ENCODE measurements at regions not wholly inside any gene's neighbourhood (a gene's known extent, or its start where the extent isn't known, plus 50 kb on each side); places are given as distances from the start of the nearest gene placed in this dataset.
A peak's percentile ranks its signal among the peaks of the same experiment; 100 is the strongest.

DNA sequence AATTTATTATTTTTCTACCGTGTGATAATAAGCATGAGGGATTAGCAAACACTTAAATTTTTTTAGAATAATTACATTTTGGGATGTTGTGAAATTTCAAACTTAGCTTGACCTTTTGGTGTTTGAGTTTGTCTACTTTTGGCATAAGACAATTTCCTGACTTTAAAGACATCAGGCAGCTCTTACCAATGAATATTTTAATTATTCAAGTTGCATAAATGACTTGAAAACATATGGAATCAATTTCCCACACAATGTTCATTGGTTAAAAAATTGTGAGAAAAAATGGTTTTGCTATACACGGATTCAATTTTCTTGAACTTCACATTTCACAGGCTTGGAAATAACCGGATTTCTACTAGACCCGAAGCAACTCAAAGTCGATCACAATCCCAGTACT, 243.4 kb downstream of the IKZF2 start:
- Mint-ChIP-seq H3K4me3 (no peak overlapping the region), H3K36me3 (no peaks in the 10 kb centered on the region), H3K9me3 (no peaks in the 10 kb centered on the region), H3K27me3 (ENCODE audit: insufficient read depth, low read depth) (no peaks in the 10 kb centered on the region), H3K4me1 (peaks cover 10% of the 10 kb centered on the region), H3K27ac (no peak overlapping the region)
- Histone ChIP-seq H3K36me3 (no peaks in the 10 kb centered on the region), H4K20me1 (ENCODE audit: low read depth) (no peaks in the 10 kb centered on the region), H3K9ac (no peak overlapping the region), H3K79me2 (ENCODE audit: low read depth) (no peaks in the 10 kb centered on the region), H3K4me1 (peaks cover 32% of the 10 kb centered on the region), H2AFZ (replicated peaks) (no peak overlapping the region), H3F3A (ENCODE audit: low read depth) (peaks cover 19% of the 10 kb centered on the region), H3K27ac (no peak overlapping the region), H3K4me3 (no peak overlapping the region), H3K9me3 (ENCODE audit: low read depth) (no peaks in the 10 kb centered on the region), H3K27me3 (no peaks in the 10 kb centered on the region), H3K4me2 (no peak overlapping the region)
- DNase-seq (ENCODE audit: low spot score), result no peak
- TF ChIP-seq EZH2 (IDR thresholded peaks at IDR 0.05), result no peak
- TF ChIP-seq, protein P1, sequence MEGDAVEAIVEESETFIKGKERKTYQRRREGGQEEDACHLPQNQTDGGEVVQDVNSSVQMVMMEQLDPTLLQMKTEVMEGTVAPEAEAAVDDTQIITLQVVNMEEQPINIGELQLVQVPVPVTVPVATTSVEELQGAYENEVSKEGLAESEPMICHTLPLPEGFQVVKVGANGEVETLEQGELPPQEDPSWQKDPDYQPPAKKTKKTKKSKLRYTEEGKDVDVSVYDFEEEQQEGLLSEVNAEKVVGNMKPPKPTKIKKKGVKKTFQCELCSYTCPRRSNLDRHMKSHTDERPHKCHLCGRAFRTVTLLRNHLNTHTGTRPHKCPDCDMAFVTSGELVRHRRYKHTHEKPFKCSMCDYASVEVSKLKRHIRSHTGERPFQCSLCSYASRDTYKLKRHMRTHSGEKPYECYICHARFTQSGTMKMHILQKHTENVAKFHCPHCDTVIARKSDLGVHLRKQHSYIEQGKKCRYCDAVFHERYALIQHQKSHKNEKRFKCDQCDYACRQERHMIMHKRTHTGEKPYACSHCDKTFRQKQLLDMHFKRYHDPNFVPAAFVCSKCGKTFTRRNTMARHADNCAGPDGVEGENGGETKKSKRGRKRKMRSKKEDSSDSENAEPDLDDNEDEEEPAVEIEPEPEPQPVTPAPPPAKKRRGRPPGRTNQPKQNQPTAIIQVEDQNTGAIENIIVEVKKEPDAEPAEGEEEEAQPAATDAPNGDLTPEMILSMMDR (IDR thresholded peaks at IDR 0.05), result no peak
- TF ChIP-seq EZH2phosphoT487 (IDR thresholded peaks at IDR 0.05), result no peak

DNA sequence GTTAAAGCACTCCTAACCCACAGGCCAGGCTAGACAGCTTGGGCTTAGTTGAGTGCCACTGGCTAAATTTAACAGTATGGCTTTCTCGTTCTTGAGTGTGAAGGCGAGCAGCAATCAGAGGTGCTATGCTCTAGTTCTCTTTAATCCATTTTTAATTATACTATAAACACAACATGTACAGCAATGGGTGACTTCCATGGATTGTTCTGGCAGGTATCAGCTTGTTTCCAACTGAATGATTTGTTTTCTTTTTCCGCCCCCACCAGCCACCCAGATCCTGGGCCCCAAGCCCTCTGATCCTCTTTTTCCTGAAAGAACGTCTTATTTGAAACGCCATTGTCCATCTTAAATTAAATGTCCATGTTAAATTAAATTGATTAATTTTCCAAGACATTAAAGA, 244.8 kb downstream of the IKZF2 start:
- Mint-ChIP-seq H3K9me3 (no peaks in the 10 kb centered on the region), H3K36me3 (no peaks in the 10 kb centered on the region), H3K4me3 (no peak overlapping the region), H3K27ac (no peak overlapping the region), H3K4me1 (peaks cover 10% of the 10 kb centered on the region), H3K27me3 (ENCODE audit: insufficient read depth, low read depth) (peaks cover 2% of the 10 kb centered on the region)
- Histone ChIP-seq H2AFZ (replicated peaks) (no peak overlapping the region), H3K4me3 (no peak overlapping the region), H3K79me2 (ENCODE audit: low read depth) (no peaks in the 10 kb centered on the region), H3K36me3 (no peaks in the 10 kb centered on the region), H3F3A (ENCODE audit: low read depth) (peaks cover 19% of the 10 kb centered on the region), H3K4me2 (peak overlapping the region; percentile 53), H3K9ac (no peak overlapping the region), H3K27ac (peak overlapping the region; percentile 50), H4K20me1 (ENCODE audit: low read depth) (no peaks in the 10 kb centered on the region), H3K27me3 (no peaks in the 10 kb centered on the region), H3K9me3 (ENCODE audit: low read depth) (no peaks in the 10 kb centered on the region), H3K4me1 (peaks cover 32% of the 10 kb centered on the region)
- TF ChIP-seq, protein P1 (IDR thresholded peaks at IDR 0.05), result no peak
- TF ChIP-seq EZH2phosphoT487 (IDR thresholded peaks at IDR 0.05) (no peak), EZH2 (IDR thresholded peaks at IDR 0.05) (no peak)
- no peak for DNase-seq (ENCODE audit: low spot score)

DNA sequence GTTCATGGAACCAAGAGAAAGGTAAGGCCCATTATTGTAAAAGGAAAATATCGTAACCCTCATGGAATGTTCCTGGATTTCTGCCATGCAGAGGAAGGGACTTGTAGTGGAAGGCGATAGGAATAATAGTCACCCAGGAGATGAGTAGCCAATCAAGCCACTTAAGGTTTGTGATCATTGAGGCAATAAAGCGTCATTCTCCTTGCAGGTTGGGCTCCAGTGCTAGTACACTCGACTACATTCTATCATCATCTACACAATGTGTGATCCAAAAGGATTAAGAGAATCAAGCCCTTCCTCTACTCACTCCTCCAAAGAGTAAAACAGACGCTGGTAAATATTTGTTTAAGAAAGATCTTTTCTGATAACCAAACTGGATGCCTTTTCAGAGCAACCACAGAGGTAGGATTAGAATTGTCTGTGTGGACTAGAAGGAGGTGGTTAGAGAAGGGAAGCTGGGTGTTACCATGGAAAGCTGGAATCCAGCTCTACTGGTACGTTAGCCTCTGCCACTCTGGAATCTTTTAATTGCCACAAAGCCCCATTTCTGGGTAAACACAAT, 245.7 kb downstream of the IKZF2 start:
- Mint-ChIP-seq H3K27ac (peak overlapping the region; percentile 52), H3K4me3 (no peak overlapping the region), H3K4me1 (peaks cover 18% of the 10 kb centered on the region), H3K9me3 (no peaks in the 10 kb centered on the region), H3K27me3 (ENCODE audit: insufficient read depth, low read depth) (peaks cover 2% of the 10 kb centered on the region), H3K36me3 (no peaks in the 10 kb centered on the region)
- Histone ChIP-seq H2AFZ (replicated peaks) (peak overlapping the region; percentile 22), H3K36me3 (no peaks in the 10 kb centered on the region), H3K27ac (peak overlapping the region; percentile 50), H3K9me3 (ENCODE audit: low read depth) (no peaks in the 10 kb centered on the region), H3F3A (ENCODE audit: low read depth) (peaks cover 19% of the 10 kb centered on the region), H3K79me2 (ENCODE audit: low read depth) (no peaks in the 10 kb centered on the region), H3K27me3 (no peaks in the 10 kb centered on the region), H3K9ac (no peak overlapping the region), H3K4me3 (no peak overlapping the region), H3K4me1 (peaks cover 23% of the 10 kb centered on the region), H3K4me2 (peak overlapping the region; percentile 53), H4K20me1 (ENCODE audit: low read depth) (no peaks in the 10 kb centered on the region)
- peak; percentile 53 for DNase-seq (ENCODE audit: low spot score)
- TF ChIP-seq, protein P1 (IDR thresholded peaks at IDR 0.05), result no peak
